Raji (cell line): ENCODE measurements at regions not wholly inside any gene's neighbourhood (a gene's known extent, or its start where the extent isn't known, plus 50 kb on each side); places are given as distances from the start of the nearest gene placed in this dataset.

Experiments
- POLR2A ChIP-seq: IDR thresholded peaks from 2 replicates; pipeline ENCODE4 v1.6.1; 2011; ENCODE audit warnings: low read depth, low read length, control low read depth; ENCODE audit not compliant: insufficient read depth

- TF ChIP-seq POLR2A: no peak
These were observed 66.7 kb downstream of the VEGFA start for GRCh38 chr6:43836507-43837240.
